HAP-1 (cell line): ENCODE measurements at regions not wholly inside any gene's neighbourhood (a gene's known extent, or its start where the extent isn't known, plus 50 kb on each side); places are given as distances from the start of the nearest gene placed in this dataset.

ENCODE experiments used
- DNase-seq, 2 experiments: peaks; one replicate each; pipeline ENCODE4 v3.0.0-alpha.2; 2016 to 2020; ENCODE audit warnings: low spot score in 2 of 2
- H3K27me3 ChIP-seq: fragments of 250-450 bp; sonication (Bioruptor Pico); 2 replicates; pipeline ENCODE4 v1.5.1; 2020; ENCODE audit warnings: low read depth, mild to moderate bottlenecking, moderate library complexity
- H3K36me3 ChIP-seq: fragments of 250-450 bp; sonication (Bioruptor Pico); replicated peaks from 2 replicates; pipeline ENCODE4 v1.5.1; 2020; ENCODE audit warnings: mild to moderate bottlenecking
- H3K4me1 ChIP-seq: fragments of 250-450 bp; sonication (Bioruptor Pico); 2 replicates; pipeline ENCODE4 v1.5.1; 2020; ENCODE audit warnings: mild to moderate bottlenecking
- H3K4me3 ChIP-seq: fragments of 250-450 bp; sonication (Bioruptor Pico); 2 replicates; pipeline ENCODE4 v1.5.1; 2020; ENCODE audit warnings: mild to moderate bottlenecking, moderate library complexity
- H3K9me3 ChIP-seq: fragments of 250-450 bp; sonication (Bioruptor Pico); 2 replicates; pipeline ENCODE4 v1.5.1; 2020; ENCODE audit warnings: mild to moderate bottlenecking, moderate library complexity
- in situ Hi-C: fragments of 300-500 bp; cut with MboI; formaldehyde crosslinking; loops from 3 replicates; pipeline ENCODE4 v1.14.3; 2020; ENCODE audit warnings: low sequenced_read_pairs, inconsistent platforms, mixed read lengths

DNA sequence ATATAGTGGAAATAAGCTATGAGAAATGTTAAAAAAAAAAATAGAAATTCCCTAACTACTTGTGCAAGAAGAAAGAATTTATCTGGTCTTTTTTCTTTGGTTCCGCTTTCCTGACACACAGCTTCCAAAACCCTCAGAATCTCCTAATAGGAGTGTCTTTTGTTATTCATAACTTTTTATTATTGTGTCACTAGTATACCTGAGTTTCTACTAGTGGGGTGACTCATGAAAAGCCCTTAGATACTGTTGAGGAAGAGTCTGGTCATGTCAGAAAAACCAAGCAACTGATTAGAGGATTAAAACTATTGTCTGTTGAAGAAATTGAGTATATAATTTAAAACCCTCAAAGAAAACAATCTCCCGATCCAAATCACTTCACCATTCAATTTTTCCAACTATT lies 152.8 kb upstream of the IFNE start:
- H3K4me3 ChIP-seq: no peak overlapping the region
- DNase-seq: no peak
- no peaks in the 10 kb centered on the region for H3K4me1 ChIP-seq
- no peaks in the 10 kb centered on the region for H3K9me3 ChIP-seq
- no peaks in the 10 kb centered on the region for H3K27me3 ChIP-seq
- no peaks in the 10 kb centered on the region for H3K36me3 ChIP-seq
- in situ Hi-C loops: no loop called here

- H3K9me3 ChIP-seq: no peaks in the 10 kb centered on the region
- no peak for DNase-seq
- no peaks in the 10 kb centered on the region for H3K27me3 ChIP-seq
- H3K4me1 ChIP-seq: no peaks in the 10 kb centered on the region
- H3K36me3 ChIP-seq: no peaks in the 10 kb centered on the region
- in situ Hi-C loops: no loop called here
- H3K4me3 ChIP-seq: no peak overlapping the region
Measured at GRCh38 chr9:21638104-21638503, 156.0 kb upstream of the IFNE start.

GRCh38 chr9:21653091-21653490 lies 149.3 kb upstream of the MTAP start:
- Histone ChIP-seq H3K36me3 (no peaks in the 10 kb centered on the region), H3K27me3 (no peaks in the 10 kb centered on the region), H3K4me3 (no peak overlapping the region), H3K9me3 (no peaks in the 10 kb centered on the region), H3K4me1 (no peaks in the 10 kb centered on the region)
- DNase-seq: no peak
- in situ Hi-C loops: no loop called here

- DNase-seq: no peak
- Histone ChIP-seq H3K27me3 (no peaks in the 10 kb centered on the region), H3K36me3 (no peaks in the 10 kb centered on the region), H3K9me3 (no peaks in the 10 kb centered on the region), H3K4me1 (no peaks in the 10 kb centered on the region), H3K4me3 (no peak overlapping the region)
- in situ Hi-C loops: no loop called here
Measured at GRCh38 chr9:21653589-21653988, 148.8 kb upstream of the MTAP start.

- no peak for DNase-seq
- in situ Hi-C loops: no loop called here
- Histone ChIP-seq H3K27me3 (no peaks in the 10 kb centered on the region), H3K36me3 (no peaks in the 10 kb centered on the region), H3K9me3 (no peaks in the 10 kb centered on the region), H3K4me1 (no peaks in the 10 kb centered on the region), H3K4me3 (no peak overlapping the region)
Measured at GRCh38 chr9:21656776-21657674, 145.4 kb upstream of the MTAP start.

DNA sequence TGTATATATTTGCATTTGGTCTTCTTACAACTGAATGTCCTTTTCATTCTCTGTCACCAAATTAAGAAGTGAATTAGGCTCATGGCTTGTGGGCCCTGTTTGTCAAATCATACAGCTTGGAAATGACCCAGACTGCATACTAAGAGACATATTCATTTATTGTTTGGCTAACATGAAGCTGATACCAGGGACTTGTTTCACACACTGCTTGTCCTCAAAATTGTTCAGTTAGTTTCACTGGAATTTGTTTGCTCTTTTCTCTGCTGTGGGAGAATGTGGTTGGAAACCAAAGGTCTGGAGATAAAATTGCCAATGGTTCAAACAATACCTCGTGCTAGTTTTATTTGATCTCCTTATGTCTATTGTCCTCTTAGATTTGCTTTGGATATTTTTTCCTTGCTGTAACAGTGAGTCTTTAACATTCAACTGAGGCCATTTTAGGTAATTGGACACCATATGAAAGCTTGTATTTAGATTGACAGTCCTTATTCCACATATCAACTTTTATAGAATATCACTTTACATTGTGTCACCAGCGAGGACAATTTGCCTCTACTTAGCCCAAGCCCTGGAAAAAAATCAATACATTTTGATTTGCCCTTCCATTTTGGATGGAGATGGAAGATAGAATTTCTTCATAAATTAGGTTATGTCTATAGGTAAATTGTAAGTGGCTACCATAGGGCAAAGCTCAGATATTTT lies 144.3 kb upstream of the MTAP start:
- no peak for DNase-seq
- H3K4me3 ChIP-seq: no peak overlapping the region
- H3K27me3 ChIP-seq: no peaks in the 10 kb centered on the region
- no peaks in the 10 kb centered on the region for H3K9me3 ChIP-seq
- H3K36me3 ChIP-seq: no peaks in the 10 kb centered on the region
- no peaks in the 10 kb centered on the region for H3K4me1 ChIP-seq
- in situ Hi-C loops: no loop called here

- no peaks in the 10 kb centered on the region for H3K36me3 ChIP-seq
- H3K4me1 ChIP-seq: no peaks in the 10 kb centered on the region
- H3K27me3 ChIP-seq: no peaks in the 10 kb centered on the region
- H3K9me3 ChIP-seq: no peaks in the 10 kb centered on the region
- in situ Hi-C loops: no loop called here
- no peak overlapping the region for H3K4me3 ChIP-seq
- no peak for DNase-seq
Measured at GRCh38 chr9:21660976-21661375, 141.5 kb upstream of the MTAP start.

- Histone ChIP-seq H3K36me3 (no peaks in the 10 kb centered on the region), H3K27me3 (no peaks in the 10 kb centered on the region), H3K4me3 (no peak overlapping the region), H3K4me1 (no peaks in the 10 kb centered on the region), H3K9me3 (no peaks in the 10 kb centered on the region)
- DNase-seq: no peak
- in situ Hi-C loops: no loop called here
Measured at GRCh38 chr9:21661626-21662025, 140.8 kb upstream of the MTAP start.

DNA sequence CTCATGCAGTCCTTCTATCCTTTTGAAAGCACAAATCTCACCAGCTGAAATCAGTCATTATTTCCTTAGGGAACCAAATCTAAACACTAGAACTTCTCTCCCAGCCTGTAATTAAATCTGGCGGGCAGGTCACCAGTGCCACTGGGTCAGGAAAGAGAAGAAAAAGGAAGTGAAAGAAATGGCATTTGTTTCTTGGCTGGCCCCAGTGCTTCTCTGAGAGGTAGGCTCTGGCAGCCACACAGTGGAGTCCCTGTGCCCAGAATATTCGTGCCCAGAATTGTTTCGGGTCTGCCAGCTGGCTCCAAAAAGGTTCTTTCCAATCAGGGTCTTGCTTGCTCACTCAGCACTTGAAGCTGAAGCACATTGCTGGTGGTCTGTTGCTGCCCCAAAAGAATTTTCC lies 133.9 kb upstream of the MTAP start:
- no peak for DNase-seq
- Histone ChIP-seq H3K36me3 (no peaks in the 10 kb centered on the region), H3K9me3 (no peaks in the 10 kb centered on the region), H3K27me3 (no peaks in the 10 kb centered on the region; the same call in 1 of the 2 replicates), H3K4me1 (no peaks in the 10 kb centered on the region), H3K4me3 (no peak overlapping the region)
- in situ Hi-C loops: no loop called here

GRCh38 chr9:21669701-21670100 lies 132.7 kb upstream of the MTAP start:
- Histone ChIP-seq H3K4me3 (no peak overlapping the region), H3K9me3 (no peaks in the 10 kb centered on the region), H3K36me3 (no peaks in the 10 kb centered on the region), H3K27me3 (no peaks in the 10 kb centered on the region; the same call in 1 of the 2 replicates), H3K4me1 (no peaks in the 10 kb centered on the region)
- in situ Hi-C loops: no loop called here
- DNase-seq: no peak

- no peak for DNase-seq
- Histone ChIP-seq H3K36me3 (no peaks in the 10 kb centered on the region), H3K4me1 (no peaks in the 10 kb centered on the region), H3K4me3 (no peak overlapping the region), H3K9me3 (no peaks in the 10 kb centered on the region), H3K27me3 (peaks cover 1% of the 10 kb centered on the region)
- in situ Hi-C loops: no loop called here
Measured at GRCh38 chr9:21670374-21670773, 132.1 kb upstream of the MTAP start.

DNA sequence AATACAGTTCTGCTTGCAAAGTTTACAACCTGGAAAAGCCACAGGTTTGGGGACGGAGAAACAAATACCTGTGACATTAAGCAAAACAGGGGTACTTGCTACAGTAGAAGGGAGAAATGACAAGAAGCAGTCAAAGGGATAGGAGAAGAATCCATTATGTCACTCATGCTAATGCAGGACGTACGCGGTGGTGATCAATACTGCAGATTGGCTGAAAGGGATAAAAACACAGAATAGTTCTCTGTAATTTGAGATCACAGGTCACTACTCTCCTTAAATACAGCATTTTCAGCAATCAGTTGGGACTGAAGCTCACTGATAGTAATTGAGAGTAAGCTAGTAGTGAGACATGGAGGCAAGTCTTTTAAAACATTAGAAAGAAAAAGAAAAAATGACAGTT lies 130.3 kb upstream of the MTAP start:
- no peak overlapping the region for H3K4me3 ChIP-seq
- H3K36me3 ChIP-seq: no peaks in the 10 kb centered on the region
- H3K9me3 ChIP-seq: no peaks in the 10 kb centered on the region
- in situ Hi-C loops: no loop called here
- H3K27me3 ChIP-seq: peaks cover 4% of the 10 kb centered on the region
- DNase-seq: no peak
- H3K4me1 ChIP-seq: no peaks in the 10 kb centered on the region

- Histone ChIP-seq H3K36me3 (no peaks in the 10 kb centered on the region), H3K9me3 (no peaks in the 10 kb centered on the region), H3K27me3 (peaks cover 4% of the 10 kb centered on the region), H3K4me1 (no peaks in the 10 kb centered on the region), H3K4me3 (no peak overlapping the region)
- in situ Hi-C loops: no loop called here
- DNase-seq: no peak
Measured at GRCh38 chr9:21672761-21673160, 129.7 kb upstream of the MTAP start.

GRCh38 chr9:21674894-21675293 lies 127.5 kb upstream of the MTAP start:
- in situ Hi-C loops: no loop called here
- H3K27me3 ChIP-seq: peaks cover 8% of the 10 kb centered on the region
- no peak overlapping the region for H3K4me3 ChIP-seq
- no peak for DNase-seq
- H3K9me3 ChIP-seq: no peaks in the 10 kb centered on the region
- no peaks in the 10 kb centered on the region for H3K4me1 ChIP-seq
- H3K36me3 ChIP-seq: no peaks in the 10 kb centered on the region
